ENCODE measurements at regions not wholly inside any gene's neighbourhood (a gene's known extent, or its start where the extent isn't known, plus 50 kb on each side); places are given as distances from the start of the nearest gene placed in this dataset.
"Not testable (repeated sequence)": the region's sequence is repeated elsewhere in the genome, so short reads cannot be mapped to it uniquely, and the experiment has no call there.

DNA sequence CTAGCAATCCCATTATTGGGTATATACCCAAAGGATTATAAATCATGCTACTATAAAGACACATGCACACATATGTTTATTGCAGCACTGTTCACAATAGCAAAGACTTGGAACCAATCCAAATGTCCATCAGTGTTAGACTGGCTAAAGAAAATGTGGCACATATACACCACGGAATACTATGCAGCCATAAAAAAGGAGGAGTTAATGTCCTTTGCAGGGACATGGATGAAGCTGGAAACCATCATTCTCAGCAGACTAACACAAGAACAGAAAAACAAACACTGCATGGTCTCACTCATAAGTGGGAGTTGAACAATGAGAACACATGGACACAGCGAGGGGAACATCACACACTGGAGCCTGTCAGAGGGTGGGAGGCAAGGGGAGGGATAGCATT, 113.4 kb upstream of the HEY2 start:
- H2BK12ac ChIP-seq (ENCODE audit: low read length); H3K23ac ChIP-seq (ENCODE audit: low read length); H2AFZ ChIP-seq (ENCODE audit: insufficient read depth, low read length, poor library complexity); H3K18ac ChIP-seq (ENCODE audit: low read length); H3K4ac ChIP-seq (ENCODE audit: low read depth, low read length); H3K79me1 ChIP-seq (ENCODE audit: low read length); H3K14ac ChIP-seq (ENCODE audit: low read length); H3K9me3 ChIP-seq (ENCODE audit: insufficient read depth, low read depth, low read length); H3K4me3 ChIP-seq (ENCODE audit: low read depth, low read length); H2BK5ac ChIP-seq (ENCODE audit: low read depth, low read length, poor library complexity); H3K36me3 ChIP-seq (ENCODE audit: control insufficient read depth in 1 of 2, insufficient read depth in 2 of 2, low read length in 2 of 2); H2AK5ac ChIP-seq (ENCODE audit: low read length); DNase-seq; H3K4me1 ChIP-seq (ENCODE audit: control insufficient read depth in 1 of 2, insufficient read depth in 2 of 2, low read length in 2 of 2); H2BK120ac ChIP-seq (ENCODE audit: insufficient read depth, low read length, poor library complexity); H3K79me2 ChIP-seq (ENCODE audit: control insufficient read depth, insufficient read depth, low read length, poor library complexity); H3K27me3 ChIP-seq (ENCODE audit: insufficient read depth, low read length); H4K91ac ChIP-seq (ENCODE audit: low read depth, low read length); H3K9ac ChIP-seq (ENCODE audit: low read length); H4K12ac ChIP-seq (ENCODE audit: low read depth, low read length); H3K27ac ChIP-seq (ENCODE audit: low read depth, low read length); H4K8ac ChIP-seq (ENCODE audit: low read depth, low read length); H3K4me2 ChIP-seq (ENCODE audit: low read length): not testable (repeated sequence)
- no CpG with 5 or more reads among the region's 2 CpGs for WGBS (ENCODE audit: extremely low coverage, insufficient coverage, insufficient read length)

DNA sequence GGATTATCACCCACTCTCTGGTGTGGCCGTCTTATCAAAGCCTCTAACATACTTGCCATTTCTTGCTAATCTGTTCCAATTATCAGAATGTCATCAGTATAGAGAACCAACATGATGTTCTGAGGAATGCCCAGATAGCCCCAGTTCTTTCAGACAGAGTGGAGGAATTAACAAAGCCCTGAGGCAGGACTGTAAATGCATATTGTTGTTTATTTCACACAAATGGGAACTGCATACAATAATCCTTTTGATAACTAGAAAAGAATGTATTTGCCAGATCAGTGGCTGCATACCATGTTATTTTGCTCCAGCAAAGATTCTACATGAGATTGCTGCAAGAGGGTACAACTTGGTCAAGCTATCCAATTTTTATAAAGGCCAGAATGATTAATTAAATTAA, 112.8 kb upstream of the HEY2 start:
- Histone ChIP-seq H3K27me3 (ENCODE audit: insufficient read depth, low read length) (no peaks in the 10 kb centered on the region), H2BK5ac (ENCODE audit: low read depth, low read length, poor library complexity) (no peak overlapping the region), H3K18ac (ENCODE audit: low read length) (no peak overlapping the region), H4K91ac (ENCODE audit: low read depth, low read length) (no peak overlapping the region), H3K79me2 (ENCODE audit: control insufficient read depth, insufficient read depth, low read length, poor library complexity) (no peaks in the 10 kb centered on the region), H3K9ac (ENCODE audit: low read length) (no peak overlapping the region), H3K14ac (ENCODE audit: low read length) (no peak overlapping the region), H2BK120ac (ENCODE audit: insufficient read depth, low read length, poor library complexity) (no peak overlapping the region), H3K4me1 (ENCODE audit: control insufficient read depth in 1 of 2, insufficient read depth in 2 of 2, low read length in 2 of 2) (peaks cover 0 to 9% of the 10 kb centered on the region in 2 experiments), H4K12ac (ENCODE audit: low read depth, low read length) (no peak overlapping the region), H3K36me3 (ENCODE audit: control insufficient read depth in 1 of 2, insufficient read depth in 2 of 2, low read length in 2 of 2) (no peaks in the 10 kb centered on the region), H2AK5ac (ENCODE audit: low read length) (no peak overlapping the region), H2AFZ (ENCODE audit: insufficient read depth, low read length, poor library complexity) (no peak overlapping the region), H3K23ac (ENCODE audit: low read length) (no peak overlapping the region), H4K8ac (ENCODE audit: low read depth, low read length) (no peak overlapping the region), H3K9me3 (ENCODE audit: insufficient read depth, low read depth, low read length) (no peaks in the 10 kb centered on the region), H3K4ac (ENCODE audit: low read depth, low read length) (no peak overlapping the region), H3K4me3 (ENCODE audit: low read depth, low read length) (no peak overlapping the region), H3K27ac (ENCODE audit: low read depth, low read length) (no peak overlapping the region), H2BK12ac (ENCODE audit: low read length) (no peak overlapping the region), H3K79me1 (ENCODE audit: low read length) (no peaks in the 10 kb centered on the region), H3K4me2 (ENCODE audit: low read length) (no peak overlapping the region)
- peak in 1 of 2 donors; percentile 27 for DNase-seq
- no CpG with 5 or more reads among the region's 1 CpG for WGBS (ENCODE audit: extremely low coverage, insufficient coverage, insufficient read length)

DNA sequence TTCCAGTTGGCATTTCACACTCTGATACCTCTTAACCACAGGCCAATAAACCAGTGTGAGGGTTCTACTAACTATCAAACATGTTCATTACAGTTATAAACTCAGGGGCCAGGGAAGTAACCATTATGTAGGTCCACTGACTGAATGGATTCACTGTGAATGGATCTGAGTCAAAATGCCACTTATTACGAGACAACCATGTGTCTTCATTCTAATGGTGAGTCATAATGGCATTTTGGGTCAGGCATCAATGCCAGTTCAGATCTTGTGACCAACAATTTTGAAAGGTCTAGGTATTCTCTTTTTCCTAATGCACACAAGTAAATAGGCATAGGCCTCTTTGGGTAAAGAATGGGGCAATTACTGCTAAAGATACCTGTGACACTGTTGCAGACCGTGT, 112.2 kb upstream of the HEY2 start:
- Histone ChIP-seq H3K4me1 (ENCODE audit: control insufficient read depth in 1 of 2, insufficient read depth in 2 of 2, low read length in 2 of 2) (peaks cover 0 to 9% of the 10 kb centered on the region in 2 experiments), H3K4me2 (ENCODE audit: low read length) (no peak overlapping the region), H3K18ac (ENCODE audit: low read length) (no peak overlapping the region), H3K4me3 (ENCODE audit: low read depth, low read length) (no peak overlapping the region), H2AFZ (ENCODE audit: insufficient read depth, low read length, poor library complexity) (no peak overlapping the region), H4K8ac (ENCODE audit: low read depth, low read length) (no peak overlapping the region), H3K27me3 (ENCODE audit: insufficient read depth, low read length) (no peaks in the 10 kb centered on the region), H3K36me3 (ENCODE audit: control insufficient read depth in 1 of 2, insufficient read depth in 2 of 2, low read length in 2 of 2) (no peaks in the 10 kb centered on the region), H2BK5ac (ENCODE audit: low read depth, low read length, poor library complexity) (no peak overlapping the region), H4K12ac (ENCODE audit: low read depth, low read length) (no peak overlapping the region), H2BK12ac (ENCODE audit: low read length) (no peak overlapping the region), H3K27ac (ENCODE audit: low read depth, low read length) (no peak overlapping the region), H3K14ac (ENCODE audit: low read length) (no peak overlapping the region), H3K79me1 (ENCODE audit: low read length) (no peaks in the 10 kb centered on the region), H4K91ac (ENCODE audit: low read depth, low read length) (no peak overlapping the region), H2AK5ac (ENCODE audit: low read length) (no peak overlapping the region), H3K4ac (ENCODE audit: low read depth, low read length) (no peak overlapping the region), H2BK120ac (ENCODE audit: insufficient read depth, low read length, poor library complexity) (no peak overlapping the region), H3K9me3 (ENCODE audit: insufficient read depth, low read depth, low read length) (no peaks in the 10 kb centered on the region), H3K9ac (ENCODE audit: low read length) (no peak overlapping the region), H3K79me2 (ENCODE audit: control insufficient read depth, insufficient read depth, low read length, poor library complexity) (no peaks in the 10 kb centered on the region), H3K23ac (ENCODE audit: low read length) (no peak overlapping the region)
- no CpG with 5 or more reads among the region's 2 CpGs for WGBS (ENCODE audit: extremely low coverage, insufficient coverage, insufficient read length)
- no peak for DNase-seq

- Histone ChIP-seq H4K12ac (ENCODE audit: low read depth, low read length) (no peak overlapping the region), H3K4me2 (ENCODE audit: low read length) (no peak overlapping the region), H2BK5ac (ENCODE audit: low read depth, low read length, poor library complexity) (no peak overlapping the region), H3K27ac (ENCODE audit: low read depth, low read length) (no peak overlapping the region), H3K9ac (ENCODE audit: low read length) (no peak overlapping the region), H2BK120ac (ENCODE audit: insufficient read depth, low read length, poor library complexity) (no peak overlapping the region), H3K18ac (ENCODE audit: low read length) (no peak overlapping the region), H3K79me2 (ENCODE audit: control insufficient read depth, insufficient read depth, low read length, poor library complexity) (no peaks in the 10 kb centered on the region), H2AFZ (ENCODE audit: insufficient read depth, low read length, poor library complexity) (no peak overlapping the region), H3K14ac (ENCODE audit: low read length) (no peak overlapping the region), H4K8ac (ENCODE audit: low read depth, low read length) (no peak overlapping the region), H3K4me3 (ENCODE audit: low read depth, low read length) (no peak overlapping the region), H3K27me3 (ENCODE audit: insufficient read depth, low read length) (no peaks in the 10 kb centered on the region), H3K79me1 (ENCODE audit: low read length) (no peaks in the 10 kb centered on the region), H4K91ac (ENCODE audit: low read depth, low read length) (no peak overlapping the region), H3K4ac (ENCODE audit: low read depth, low read length) (no peak overlapping the region), H2AK5ac (ENCODE audit: low read length) (no peak overlapping the region), H3K9me3 (ENCODE audit: insufficient read depth, low read depth, low read length) (no peaks in the 10 kb centered on the region), H3K23ac (ENCODE audit: low read length) (no peak overlapping the region), H3K36me3 (ENCODE audit: control insufficient read depth in 1 of 2, insufficient read depth in 2 of 2, low read length in 2 of 2) (no peaks in the 10 kb centered on the region), H3K4me1 (ENCODE audit: control insufficient read depth in 1 of 2, insufficient read depth in 2 of 2, low read length in 2 of 2) (peaks cover 0 to 9% of the 10 kb centered on the region in 2 experiments), H2BK12ac (ENCODE audit: low read length) (no peak overlapping the region)
- WGBS (ENCODE audit: extremely low coverage, insufficient coverage, insufficient read length): no CpG with 5 or more reads among the region's 3 CpGs
- DNase-seq: no peak
These were observed 109.9 kb upstream of the HEY2 start for GRCh38 chr6:125639466-125640020.

Data from trophoblast cell (in vitro differentiated cells and primary cell).